Activated T-cell treated with anti-CD3 and anti-CD28 coated beads, Interleukin-2, amount 50 U/mL, for 4 hours (primary cell): ENCODE measurements at regions not wholly inside any gene's neighbourhood (a gene's known extent, or its start where the extent isn't known, plus 50 kb on each side); places are given as distances from the start of the nearest gene placed in this dataset.
"Not testable (repeated sequence)": the region's sequence is repeated elsewhere in the genome, so short reads cannot be mapped to it uniquely, and the experiment has no call there.

Source experiments
- ATAC-seq, 2 donors: fragments of 200-7000 bp; cut with Tn5 transposase; one replicate each; pipeline ENCODE4 v1.10.0; 2021
- DNase-seq: peaks from one replicate; pipeline ENCODE4 v3.0.0-alpha.2; 2020
- H3K27me3 Mint-ChIP-seq: one replicate; pipeline ENCODE4 v1.8.0; 2021; ENCODE audit warnings: low read depth, mixed read lengths
- H3K36me3 Mint-ChIP-seq: one replicate; pipeline ENCODE4 v1.8.0; 2022; ENCODE audit warnings: mixed read lengths; ENCODE audit not compliant: insufficient read depth
- H3K4me1 Mint-ChIP-seq: one replicate; pipeline ENCODE4 v1.8.0; 2021; ENCODE audit warnings: low read depth, mixed read lengths
- H3K4me3 Mint-ChIP-seq: one replicate; pipeline ENCODE4 v1.8.0; 2021; ENCODE audit warnings: mild to moderate bottlenecking, moderate library complexity, mixed read lengths
- H3K9me3 Mint-ChIP-seq: one replicate; pipeline ENCODE4 v1.8.0; 2021; ENCODE audit warnings: mixed read lengths

GRCh38 chr6:167221400-167222201 is 63.8 kb upstream of the GPR31 start:
- Mint-ChIP-seq H3K4me3 (no peak overlapping the region), H3K36me3 (no peaks in the 10 kb centered on the region), H3K27me3 (peaks cover 2% of the 10 kb centered on the region), H3K4me1 (no peaks in the 10 kb centered on the region), H3K9me3 (no peaks in the 10 kb centered on the region)
- ATAC-seq (no peak), DNase-seq (no peak)

GRCh38 chr6:167225566-167226382 is 65.3 kb upstream of the UNC93A start:
- not testable (repeated sequence) for H3K4me1 Mint-ChIP-seq, DNase-seq, ATAC-seq, H3K4me3 Mint-ChIP-seq, H3K36me3 Mint-ChIP-seq, H3K9me3 Mint-ChIP-seq
- peaks cover 29% of the 10 kb centered on the region for H3K27me3 Mint-ChIP-seq

- peaks cover 30% of the 10 kb centered on the region for H3K27me3 Mint-ChIP-seq
- H3K4me3 Mint-ChIP-seq, result no peak overlapping the region
- no peaks in the 10 kb centered on the region for H3K36me3 Mint-ChIP-seq
- H3K4me1 Mint-ChIP-seq, result no peaks in the 10 kb centered on the region
- DNase-seq (no peak), ATAC-seq (no peak)
- no peaks in the 10 kb centered on the region for H3K9me3 Mint-ChIP-seq
Observed at GRCh38 chr6:167226383-167226685, 64.8 kb upstream of the UNC93A start.

- Mint-ChIP-seq H3K4me3 (no peak overlapping the region), H3K36me3 (no peaks in the 10 kb centered on the region), H3K27me3 (peaks cover 30% of the 10 kb centered on the region), H3K9me3 (no peaks in the 10 kb centered on the region), H3K4me1 (no peaks in the 10 kb centered on the region)
- ATAC-seq (no peak), DNase-seq (no peak)
Observed at GRCh38 chr6:167226791-167227190, 64.3 kb upstream of the UNC93A start.

GRCh38 chr6:167227984-167228383 is 63.1 kb upstream of the UNC93A start:
- ATAC-seq, result no peak
- Mint-ChIP-seq H3K4me3 (no peak overlapping the region), H3K27me3 (peaks cover 29% of the 10 kb centered on the region)

GRCh38 chr6:167229586-167229985 is 61.5 kb upstream of the UNC93A start:
- H3K36me3 Mint-ChIP-seq, result no peaks in the 10 kb centered on the region
- H3K9me3 Mint-ChIP-seq, result no peaks in the 10 kb centered on the region
- no peaks in the 10 kb centered on the region for H3K4me1 Mint-ChIP-seq
- peaks cover 41% of the 10 kb centered on the region for H3K27me3 Mint-ChIP-seq
- H3K4me3 Mint-ChIP-seq, result no peak overlapping the region
- no peak for DNase-seq
- ATAC-seq, result no peak

More at GRCh38 chr6:167227984-167228383, 63.1 kb upstream of the UNC93A start:
- Mint-ChIP-seq H3K36me3 (no peaks in the 10 kb centered on the region), H3K9me3 (no peaks in the 10 kb centered on the region), H3K4me1 (no peaks in the 10 kb centered on the region)
- no peak for DNase-seq

- Mint-ChIP-seq H3K9me3 (no peaks in the 10 kb centered on the region), H3K4me3 (no peak overlapping the region), H3K36me3 (no peaks in the 10 kb centered on the region), H3K27me3 (peaks cover 46% of the 10 kb centered on the region), H3K4me1 (no peaks in the 10 kb centered on the region)
- ATAC-seq (no peak), DNase-seq (no peak)
Observed at GRCh38 chr6:167230288-167230687, 60.8 kb upstream of the UNC93A start.

GRCh38 chr6:167232356-167232755 is 58.8 kb upstream of the UNC93A start:
- Mint-ChIP-seq H3K36me3 (no peaks in the 10 kb centered on the region), H3K9me3 (no peaks in the 10 kb centered on the region), H3K4me3 (no peak overlapping the region), H3K27me3 (peaks cover 39% of the 10 kb centered on the region), H3K4me1 (no peaks in the 10 kb centered on the region)
- DNase-seq (no peak), ATAC-seq (no peak)

- Mint-ChIP-seq H3K4me3 (no peak overlapping the region), H3K9me3 (no peaks in the 10 kb centered on the region), H3K36me3 (no peaks in the 10 kb centered on the region), H3K27me3 (peaks cover 33% of the 10 kb centered on the region), H3K4me1 (no peaks in the 10 kb centered on the region)
- ATAC-seq (no peak), DNase-seq (no peak)
Observed at GRCh38 chr6:167233490-167233889, 57.6 kb upstream of the UNC93A start.

GRCh38 chr6:167234576-167234975 is 56.5 kb upstream of the UNC93A start:
- ATAC-seq, H3K4me3 Mint-ChIP-seq, H3K4me1 Mint-ChIP-seq, H3K36me3 Mint-ChIP-seq, H3K9me3 Mint-ChIP-seq, DNase-seq: not testable (repeated sequence)
- H3K27me3 Mint-ChIP-seq, result peaks cover 28% of the 10 kb centered on the region

- DNase-seq (no peak), ATAC-seq (no peak)
- Mint-ChIP-seq H3K9me3 (no peaks in the 10 kb centered on the region), H3K4me1 (no peaks in the 10 kb centered on the region), H3K4me3 (no peak overlapping the region), H3K36me3 (no peaks in the 10 kb centered on the region), H3K27me3 (peaks cover 23% of the 10 kb centered on the region)
Observed at GRCh38 chr6:167235005-167235404, 56.1 kb upstream of the UNC93A start.

- DNase-seq (no peak), ATAC-seq (no peak)
- H3K4me3 Mint-ChIP-seq, result no peak overlapping the region
- H3K27me3 Mint-ChIP-seq, result peaks cover 19% of the 10 kb centered on the region
- no peaks in the 10 kb centered on the region for H3K36me3 Mint-ChIP-seq
- no peaks in the 10 kb centered on the region for H3K9me3 Mint-ChIP-seq
- no peaks in the 10 kb centered on the region for H3K4me1 Mint-ChIP-seq
Observed at GRCh38 chr6:167235421-167236238, 55.5 kb upstream of the UNC93A start.

- H3K4me3 Mint-ChIP-seq, result no peak overlapping the region
- no peak for DNase-seq
- H3K9me3 Mint-ChIP-seq, result no peaks in the 10 kb centered on the region
- no peak for ATAC-seq
- H3K4me1 Mint-ChIP-seq, result no peaks in the 10 kb centered on the region
- peaks cover 18% of the 10 kb centered on the region for H3K27me3 Mint-ChIP-seq
- H3K36me3 Mint-ChIP-seq, result no peaks in the 10 kb centered on the region
Observed at GRCh38 chr6:167236239-167236571, 54.9 kb upstream of the UNC93A start.

GRCh38 chr6:167237438-167238145 is 53.5 kb upstream of the UNC93A start:
- Mint-ChIP-seq H3K4me1 (no peaks in the 10 kb centered on the region), H3K9me3 (no peaks in the 10 kb centered on the region), H3K36me3 (no peaks in the 10 kb centered on the region), H3K4me3 (no peak overlapping the region), H3K27me3 (peaks cover 18% of the 10 kb centered on the region)
- DNase-seq (no peak), ATAC-seq (no peak)
